Stimulated activated naive B cell treated with anti-CD40 and anti-IgM and Interleukin-4, amounts not matched to agents 10 μg/mL and 1 μg/mL and 100 μg/mL, for 72 hours (primary cell): ENCODE measurements at regions not wholly inside any gene's neighbourhood (a gene's known extent, or its start where the extent isn't known, plus 50 kb on each side); places are given as distances from the start of the nearest gene placed in this dataset.

Experiments
- ATAC-seq, 2 donors: fragments of 150-1000 bp; cut with Tn5 transposase; replicated peaks; 2 replicates each; pipeline ENCODE4 v1.10.0; 2021; ENCODE audit warnings: moderate library complexity in 1 of 2
- DNase-seq: peaks from one replicate; pipeline ENCODE4 v3.0.0; 2021
- H3K27ac Mint-ChIP-seq: one replicate; pipeline ENCODE4 v1.8.0; 2022; ENCODE audit warnings: mild to moderate bottlenecking, mixed read lengths
- H3K27me3 Mint-ChIP-seq, 2 donors: one replicate each; pipeline ENCODE4 v1.8.0; 2022; ENCODE audit warnings: mixed read lengths in 2 of 2
- H3K36me3 Mint-ChIP-seq, 2 donors: one replicate each; pipeline ENCODE4 v1.8.0; 2022; ENCODE audit warnings: mixed read lengths in 2 of 2, mild to moderate bottlenecking in 1 of 2
- H3K4me1 Mint-ChIP-seq, 2 donors: one replicate each; pipeline ENCODE4 v1.8.0; 2022; ENCODE audit warnings: mixed read lengths in 2 of 2, mild to moderate bottlenecking in 1 of 2
- H3K4me3 Mint-ChIP-seq, 2 donors: one replicate each; pipeline ENCODE4 v1.8.0; 2022; ENCODE audit warnings: mild to moderate bottlenecking in 2 of 2, mixed read lengths in 2 of 2, moderate library complexity in 1 of 2
- H3K9me3 Mint-ChIP-seq, 2 donors: one replicate each; pipeline ENCODE4 v1.8.0; 2022; ENCODE audit warnings: mixed read lengths in 2 of 2, mild to moderate bottlenecking in 1 of 2

- Mint-ChIP-seq H3K9me3 (peaks cover 0 to 3% of the 10 kb centered on the region in 2 donors), H3K4me3 (no peak overlapping the region), H3K27ac (no peak overlapping the region), H3K4me1 (no peaks in the 10 kb centered on the region), H3K27me3 (peaks cover 22 to 36% of the 10 kb centered on the region in 2 donors), H3K36me3 (no peaks in the 10 kb centered on the region)
- DNase-seq = no peak
- no peak for ATAC-seq
Observed at GRCh38 chr6:760982-761955, 68.3 kb upstream of the EXOC2 start.

GRCh38 chr6:759729-760128 is 66.8 kb upstream of the EXOC2 start:
- H3K4me3 Mint-ChIP-seq = no peak overlapping the region
- no peaks in the 10 kb centered on the region for H3K4me1 Mint-ChIP-seq
- H3K36me3 Mint-ChIP-seq = no peaks in the 10 kb centered on the region
- peaks cover 18 to 32% of the 10 kb centered on the region in 2 donors for H3K27me3 Mint-ChIP-seq
- no peak for DNase-seq
- H3K9me3 Mint-ChIP-seq = peaks cover 0 to 3% of the 10 kb centered on the region in 2 donors
- H3K27ac Mint-ChIP-seq = no peak overlapping the region
- no peak for ATAC-seq

DNA sequence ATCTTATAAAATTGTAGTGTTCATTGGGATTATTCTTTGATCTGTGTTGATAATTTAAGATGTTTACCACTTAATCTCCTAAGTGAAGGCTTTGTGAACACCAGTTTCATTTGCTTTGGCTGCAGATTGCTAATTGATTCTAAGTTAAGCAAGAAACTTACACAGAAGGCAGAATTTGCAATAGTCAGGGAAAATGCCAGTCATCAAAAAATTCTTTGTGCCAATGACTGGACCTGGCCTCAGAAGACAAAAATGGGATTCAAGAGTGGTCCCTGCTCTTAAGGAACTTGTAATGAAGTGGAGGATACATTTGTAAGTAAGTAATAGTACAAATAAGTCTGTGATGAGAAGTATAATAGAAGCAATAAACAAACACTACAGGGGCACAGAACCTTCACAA is 63.3 kb upstream of the EXOC2 start:
- DNase-seq (no peak), ATAC-seq (no peak)
- Mint-ChIP-seq H3K27me3 (peaks cover 8 to 20% of the 10 kb centered on the region in 2 donors), H3K27ac (no peak overlapping the region), H3K9me3 (peaks cover 0 to 3% of the 10 kb centered on the region in 2 donors), H3K36me3 (no peaks in the 10 kb centered on the region), H3K4me3 (no peak overlapping the region), H3K4me1 (no peaks in the 10 kb centered on the region)

GRCh38 chr6:754202-754601 is 61.3 kb upstream of the EXOC2 start:
- DNase-seq (no peak), ATAC-seq (no peak)
- peaks cover 8 to 10% of the 10 kb centered on the region in 2 donors for H3K27me3 Mint-ChIP-seq
- H3K36me3 Mint-ChIP-seq = no peaks in the 10 kb centered on the region
- H3K9me3 Mint-ChIP-seq = peaks cover 0 to 2% of the 10 kb centered on the region in 2 donors
- H3K27ac Mint-ChIP-seq = no peak overlapping the region
- H3K4me1 Mint-ChIP-seq = no peaks in the 10 kb centered on the region
- no peak overlapping the region for H3K4me3 Mint-ChIP-seq

GRCh38 chr6:753486-753885 is 60.5 kb upstream of the EXOC2 start:
- H3K9me3 Mint-ChIP-seq = peaks cover 0 to 2% of the 10 kb centered on the region in 2 donors
- H3K4me1 Mint-ChIP-seq = no peaks in the 10 kb centered on the region
- H3K27ac Mint-ChIP-seq = no peak overlapping the region
- no peaks in the 10 kb centered on the region for H3K36me3 Mint-ChIP-seq
- no peak overlapping the region for H3K4me3 Mint-ChIP-seq
- peaks cover 8 to 10% of the 10 kb centered on the region in 2 donors for H3K27me3 Mint-ChIP-seq
- ATAC-seq (no peak), DNase-seq (no peak)

GRCh38 chr6:752438-752837 is 59.5 kb upstream of the EXOC2 start:
- Mint-ChIP-seq H3K4me1 (no peaks in the 10 kb centered on the region), H3K27me3 (peaks cover 8 to 12% of the 10 kb centered on the region in 2 donors), H3K4me3 (no peak overlapping the region), H3K36me3 (no peaks in the 10 kb centered on the region), H3K9me3 (peaks cover 0 to 2% of the 10 kb centered on the region in 2 donors), H3K27ac (no peak overlapping the region)
- DNase-seq (no peak), ATAC-seq (no peak)

DNA sequence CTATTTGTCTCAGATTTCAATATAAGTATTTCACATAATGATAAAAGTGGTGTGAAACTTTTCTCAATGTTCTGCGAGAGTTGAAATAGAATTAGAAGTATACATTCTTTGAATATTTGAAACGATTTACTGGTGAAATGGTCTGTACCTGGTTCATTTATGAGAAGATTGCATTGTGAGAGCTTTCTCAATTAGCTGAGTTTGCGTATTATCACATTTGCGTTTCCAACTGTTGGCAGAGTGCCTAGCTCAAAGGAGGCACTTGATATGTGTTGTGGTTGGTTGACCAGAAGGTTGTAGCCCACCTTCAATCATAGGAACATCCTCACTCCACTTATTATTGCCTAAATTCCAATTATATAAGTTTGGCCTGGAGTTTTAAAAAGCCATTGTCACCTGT is 58.8 kb upstream of the EXOC2 start:
- H3K9me3 Mint-ChIP-seq = no peaks in the 10 kb centered on the region
- H3K27ac Mint-ChIP-seq = no peak overlapping the region
- H3K36me3 Mint-ChIP-seq = no peaks in the 10 kb centered on the region
- ATAC-seq (no peak), DNase-seq (no peak)
- H3K4me1 Mint-ChIP-seq = no peaks in the 10 kb centered on the region
- peaks cover 3 to 19% of the 10 kb centered on the region in 2 donors for H3K27me3 Mint-ChIP-seq
- no peak overlapping the region for H3K4me3 Mint-ChIP-seq

DNA sequence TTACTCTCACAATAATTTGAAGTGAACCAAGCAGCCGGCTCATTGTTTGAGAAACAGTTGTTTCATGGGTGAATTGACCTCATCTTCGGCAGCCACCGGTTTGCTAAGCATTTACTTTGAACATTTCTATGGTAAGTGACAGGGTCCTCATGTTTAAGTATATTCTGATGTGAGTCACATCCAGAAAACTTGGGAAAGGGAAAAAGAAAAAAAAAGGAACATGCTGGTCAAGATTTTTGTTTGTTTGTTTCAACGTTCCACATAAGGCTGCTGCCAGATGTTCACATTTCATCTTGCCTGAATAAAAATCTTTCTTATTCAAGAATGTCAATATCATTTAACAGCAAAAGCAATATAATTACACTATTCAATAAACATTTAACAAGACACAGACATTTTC is 55.0 kb upstream of the EXOC2 start:
- DNase-seq = no peak
- peaks cover 0 to 19% of the 10 kb centered on the region in 2 donors for H3K27me3 Mint-ChIP-seq
- no peaks in the 10 kb centered on the region for H3K36me3 Mint-ChIP-seq
- no peaks in the 10 kb centered on the region for H3K4me1 Mint-ChIP-seq
- H3K9me3 Mint-ChIP-seq = no peaks in the 10 kb centered on the region
- H3K27ac Mint-ChIP-seq = no peak overlapping the region
- no peak overlapping the region for H3K4me3 Mint-ChIP-seq
- no peak for ATAC-seq

DNA sequence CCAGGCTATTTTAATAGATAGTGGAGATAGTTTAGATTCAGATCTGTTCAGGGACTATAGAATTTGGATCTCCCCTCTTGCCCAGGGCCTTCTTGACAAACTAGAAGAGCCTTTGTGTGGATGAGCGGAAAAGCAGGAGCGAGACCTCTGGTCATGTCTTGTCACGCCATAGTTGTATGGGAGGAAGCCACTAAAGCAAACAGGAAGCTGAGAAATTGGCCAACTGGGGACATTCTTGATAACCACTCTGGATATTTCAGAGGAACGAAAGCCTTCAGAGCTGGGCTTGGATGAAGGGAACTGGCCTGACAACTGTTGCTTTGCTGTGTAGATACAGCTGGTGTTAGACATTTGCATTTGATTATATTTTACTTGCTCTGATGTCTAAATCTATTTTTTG is 54.1 kb upstream of the EXOC2 start:
- Mint-ChIP-seq H3K27me3 (peaks cover 0 to 15% of the 10 kb centered on the region in 2 donors), H3K36me3 (no peaks in the 10 kb centered on the region), H3K4me3 (no peak overlapping the region), H3K4me1 (no peaks in the 10 kb centered on the region), H3K27ac (no peak overlapping the region), H3K9me3 (no peaks in the 10 kb centered on the region)
- DNase-seq = no peak
- no peak for ATAC-seq

DNA sequence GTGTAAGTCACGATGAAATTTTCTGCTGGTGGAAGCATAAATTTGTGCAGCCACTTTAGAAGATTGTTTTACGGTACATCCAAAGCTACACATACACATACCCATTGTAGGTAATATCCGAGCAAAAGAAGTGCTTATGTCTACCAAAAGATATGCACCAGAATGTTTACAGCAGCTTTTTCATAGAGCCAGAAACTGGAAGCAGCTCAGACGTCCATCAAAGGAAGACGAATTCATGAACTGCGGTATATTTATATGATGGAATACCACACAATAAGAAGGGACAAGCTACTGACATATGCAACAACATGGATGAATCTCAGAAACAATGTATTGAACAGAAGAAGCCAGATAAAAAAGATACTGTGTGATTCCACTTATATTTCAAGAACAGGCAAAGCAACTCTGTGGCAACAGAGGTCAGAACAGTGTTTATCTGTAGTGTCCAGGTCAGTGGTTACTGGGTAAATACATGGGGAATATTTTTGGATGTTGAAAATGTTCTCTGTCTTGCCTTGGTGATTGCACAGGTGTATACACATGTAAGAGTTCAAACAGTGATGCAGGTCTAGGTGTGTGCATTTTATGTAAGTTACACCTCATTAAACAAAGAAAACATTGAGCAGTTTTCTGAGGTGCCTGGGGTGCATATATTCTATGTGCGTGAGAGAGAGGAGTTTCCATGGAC is 51.9 kb upstream of the EXOC2 start:
- ATAC-seq (no peak), DNase-seq (no peak)
- H3K4me1 Mint-ChIP-seq = no peaks in the 10 kb centered on the region
- H3K27me3 Mint-ChIP-seq = peaks cover 6 to 20% of the 10 kb centered on the region in 2 donors
- H3K27ac Mint-ChIP-seq = no peak overlapping the region
- H3K9me3 Mint-ChIP-seq = no peaks in the 10 kb centered on the region
- H3K36me3 Mint-ChIP-seq = no peaks in the 10 kb centered on the region
- no peak overlapping the region for H3K4me3 Mint-ChIP-seq

GRCh38 chr6:743320-744096 is 50.6 kb upstream of the EXOC2 start:
- Mint-ChIP-seq H3K27ac (no peak overlapping the region), H3K4me3 (no peak overlapping the region), H3K27me3 (peaks cover 16 to 28% of the 10 kb centered on the region in 2 donors), H3K4me1 (no peaks in the 10 kb centered on the region), H3K9me3 (no peaks in the 10 kb centered on the region), H3K36me3 (no peaks in the 10 kb centered on the region)
- DNase-seq (no peak), ATAC-seq (no peak)
